Stimulated activated CD4-positive, alpha-beta T cell treated with anti-CD3 and anti-CD28 coated beads, TNF-alpha, amount 100 ng/mL, for 4 hours (primary cell): ENCODE measurements at regions not wholly inside any gene's neighbourhood (a gene's known extent, or its start where the extent isn't known, plus 50 kb on each side); places are given as distances from the start of the nearest gene placed in this dataset.
"Not testable (repeated sequence)": the region's sequence is repeated elsewhere in the genome, so short reads cannot be mapped to it uniquely, and the experiment has no call there.

ENCODE experiments used
- DNase-seq, 3 experiments: peaks; one replicate each; pipeline ENCODE4 v3.0.0-alpha.2; 2020; ENCODE audit warnings: low read depth in 3 of 3

- no peak for DNase-seq
Observed at GRCh38 chr22:22120160-22120559, 124.4 kb upstream of the VPREB1 start.

- no peak for DNase-seq
Observed at GRCh38 chr22:22118987-22119386, 125.6 kb upstream of the VPREB1 start.

GRCh38 chr22:22117864-22118544 is 126.6 kb upstream of the VPREB1 start:
- not testable (repeated sequence) for DNase-seq

- not testable (repeated sequence) for DNase-seq
Observed at GRCh38 chr22:22116997-22117770, 127.4 kb upstream of the VPREB1 start.

DNA sequence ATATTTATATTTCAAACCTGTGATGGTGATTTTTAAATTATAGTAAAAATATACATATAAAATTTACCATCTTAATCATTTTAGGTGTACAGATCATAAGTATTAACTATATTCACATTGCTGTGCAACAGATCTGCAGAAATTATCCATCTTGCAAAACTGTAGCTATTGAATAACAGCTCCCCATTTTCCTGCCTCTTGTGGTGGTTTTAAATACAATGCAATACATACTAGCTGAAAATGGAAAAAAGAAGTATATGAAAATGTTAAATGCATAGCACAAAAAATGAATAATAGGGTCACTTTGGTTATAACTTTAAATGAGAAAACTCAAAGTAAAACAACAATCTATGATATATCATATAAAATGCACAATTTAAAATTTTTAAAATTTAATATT is 130.9 kb upstream of the VPREB1 start:
- no peak for DNase-seq

GRCh38 chr22:22112533-22113294 is 130.1 kb upstream of the TOP3B start:
- DNase-seq, result no peak

DNA sequence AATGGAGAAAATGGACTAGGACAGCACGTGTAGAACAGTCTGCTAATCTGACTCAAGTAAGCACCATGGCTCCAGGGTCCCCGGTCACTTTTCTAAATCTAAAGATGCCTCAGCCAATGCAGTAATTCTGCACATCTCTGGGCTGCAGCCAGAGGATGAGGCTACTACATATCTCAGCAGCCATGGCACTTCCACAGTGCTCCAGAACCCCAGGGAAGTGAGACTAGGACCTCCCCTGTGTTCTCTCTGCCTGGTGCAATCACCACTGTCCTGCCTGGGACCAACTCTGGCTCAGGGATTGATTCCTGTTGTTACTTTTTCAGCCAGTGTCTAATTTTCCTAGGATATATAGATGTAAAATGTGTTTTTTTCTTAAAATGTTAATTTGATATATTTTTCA is 129.4 kb upstream of the TOP3B start:
- no peak for DNase-seq

DNA sequence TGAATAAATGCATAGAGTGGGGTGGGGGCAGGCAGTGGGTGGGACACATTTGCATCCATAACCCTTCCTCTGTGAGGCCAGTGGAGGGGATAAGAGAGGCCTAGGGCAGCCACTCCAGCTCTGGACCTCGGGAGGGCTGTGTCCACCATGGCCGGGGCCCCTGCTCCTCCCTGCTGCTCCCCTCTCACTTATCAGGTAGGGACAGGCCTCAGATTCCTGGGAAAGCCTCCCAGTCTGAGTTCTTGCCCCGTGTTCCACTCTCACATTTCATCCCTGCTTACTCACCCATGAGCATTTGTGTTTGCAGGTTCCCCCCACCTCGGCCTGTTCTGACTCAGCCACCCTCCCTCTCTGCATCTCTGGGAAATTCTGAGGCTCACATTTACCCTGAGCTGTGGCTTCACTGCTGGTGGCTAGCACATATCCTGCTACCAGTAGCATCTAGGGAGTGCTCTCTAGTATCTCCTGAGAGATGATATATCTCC is 128.7 kb upstream of the TOP3B start:
- no peak for DNase-seq

DNA sequence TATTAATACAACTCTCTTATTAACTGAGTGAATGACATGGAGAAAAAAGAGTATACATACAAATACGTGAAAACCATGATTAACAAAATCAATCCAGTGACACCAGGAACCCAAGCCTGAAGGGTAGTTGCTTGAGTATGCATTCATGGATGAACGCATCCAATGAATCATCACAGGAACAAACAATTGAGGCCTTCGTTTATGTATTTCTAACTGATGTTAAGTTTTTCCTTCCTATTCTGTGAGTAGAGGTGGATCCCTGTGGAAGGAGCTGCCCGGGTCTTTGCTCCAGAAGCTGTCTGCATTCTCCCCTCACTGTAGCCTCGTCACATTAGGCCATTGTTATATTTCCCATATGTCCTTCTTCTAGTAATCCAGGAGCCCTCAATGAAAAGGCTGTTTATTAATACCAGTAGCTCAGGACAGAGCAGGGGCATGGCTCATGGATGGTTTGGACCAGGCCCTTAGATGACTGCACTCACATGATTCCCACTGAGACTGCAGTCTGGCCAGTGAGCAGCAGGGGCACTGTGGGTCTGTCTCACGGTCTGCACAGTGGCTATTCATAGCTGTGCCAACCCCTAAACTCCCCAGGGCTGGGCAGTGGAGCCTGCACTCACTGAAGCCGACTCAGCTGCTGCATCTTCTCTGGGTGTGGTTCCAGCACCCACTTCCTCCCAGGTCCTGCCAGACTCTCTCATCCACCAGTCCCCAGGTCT is 128.1 kb upstream of the TOP3B start:
- DNase-seq, result no peak

DNA sequence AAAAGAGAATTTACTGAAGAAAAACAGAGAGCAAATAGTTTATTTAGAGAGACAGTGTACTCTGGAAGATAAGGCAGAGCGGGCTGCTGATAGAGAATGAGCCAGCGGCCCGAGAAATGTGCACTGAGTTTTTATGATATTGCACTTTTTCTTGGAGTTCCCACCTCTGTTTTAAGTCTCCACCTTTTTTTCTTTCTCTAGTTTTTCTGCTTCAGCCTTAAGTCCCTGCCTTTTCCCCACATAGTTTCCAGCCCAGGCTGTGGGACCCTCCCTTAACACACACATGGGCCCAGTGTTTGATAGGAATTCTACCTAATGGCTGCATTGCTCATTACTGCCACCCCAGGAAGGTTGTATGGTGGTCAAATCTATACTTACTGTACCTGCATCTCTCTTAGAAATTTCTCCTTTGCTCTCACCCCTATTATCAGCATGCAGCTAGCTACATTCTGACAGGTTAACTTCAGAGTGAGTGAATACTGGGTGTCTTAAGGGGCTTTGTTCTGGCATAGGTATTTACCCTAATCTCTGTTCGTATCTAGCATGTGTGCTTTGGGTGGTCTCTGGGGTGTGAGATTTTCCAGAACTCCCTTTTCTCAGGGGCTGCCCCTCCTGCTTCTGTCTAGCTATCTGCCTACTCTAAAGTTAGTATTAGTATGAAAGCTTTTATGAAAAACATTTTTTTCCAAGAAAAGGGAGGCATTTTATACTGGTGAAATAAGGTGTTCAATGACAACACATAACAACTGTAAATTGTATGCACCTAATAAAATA is 127.3 kb upstream of the TOP3B start:
- DNase-seq, result no peak

DNA sequence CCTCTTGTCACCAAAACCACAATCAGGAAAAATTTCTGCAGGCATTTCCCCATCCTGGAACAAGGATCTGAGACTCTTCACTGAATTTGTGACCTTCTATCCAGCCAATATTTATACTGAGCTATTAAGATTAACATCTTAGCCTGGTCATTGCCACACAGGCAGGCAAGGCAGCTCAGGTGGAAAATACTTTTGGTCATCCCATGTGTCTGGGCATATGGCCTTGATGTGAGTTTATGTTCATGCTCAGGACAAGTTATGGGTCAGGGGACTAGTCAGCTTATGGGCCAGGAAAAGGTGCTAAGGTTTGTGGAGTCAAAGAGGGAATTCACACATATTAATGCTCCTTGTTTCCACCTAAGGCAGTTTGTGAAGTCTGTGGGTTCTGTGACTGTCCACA is 124.3 kb upstream of the TOP3B start:
- no peak for DNase-seq

DNA sequence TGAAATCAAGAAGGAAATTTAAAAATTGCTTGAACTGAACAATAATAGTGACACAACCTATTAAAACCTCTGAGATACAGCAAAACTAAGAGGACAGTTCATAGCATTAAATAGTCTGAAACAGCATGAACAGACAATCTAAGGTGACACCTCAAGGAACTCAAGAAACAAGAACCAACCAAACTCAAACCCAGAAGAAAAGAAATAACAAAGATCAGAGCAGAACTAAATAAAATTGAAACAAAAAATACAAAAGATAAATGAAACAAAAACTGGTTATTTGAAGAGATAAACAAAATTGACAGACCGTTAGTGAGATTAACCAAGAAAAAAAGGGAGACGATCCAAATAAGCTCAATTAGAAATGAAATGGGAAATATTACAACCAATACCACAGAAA is 122.8 kb upstream of the TOP3B start:
- DNase-seq, result no peak

GRCh38 chr22:22103078-22103875 is 120.7 kb upstream of the TOP3B start:
- no peak for DNase-seq

- DNase-seq, result no peak
Observed at GRCh38 chr22:22099833-22100812, 117.5 kb upstream of the TOP3B start.

- no peak for DNase-seq
Observed at GRCh38 chr22:22099194-22099486, 116.6 kb upstream of the TOP3B start.

- no peak for DNase-seq
Observed at GRCh38 chr22:22098457-22099193, 116.0 kb upstream of the TOP3B start.

DNA sequence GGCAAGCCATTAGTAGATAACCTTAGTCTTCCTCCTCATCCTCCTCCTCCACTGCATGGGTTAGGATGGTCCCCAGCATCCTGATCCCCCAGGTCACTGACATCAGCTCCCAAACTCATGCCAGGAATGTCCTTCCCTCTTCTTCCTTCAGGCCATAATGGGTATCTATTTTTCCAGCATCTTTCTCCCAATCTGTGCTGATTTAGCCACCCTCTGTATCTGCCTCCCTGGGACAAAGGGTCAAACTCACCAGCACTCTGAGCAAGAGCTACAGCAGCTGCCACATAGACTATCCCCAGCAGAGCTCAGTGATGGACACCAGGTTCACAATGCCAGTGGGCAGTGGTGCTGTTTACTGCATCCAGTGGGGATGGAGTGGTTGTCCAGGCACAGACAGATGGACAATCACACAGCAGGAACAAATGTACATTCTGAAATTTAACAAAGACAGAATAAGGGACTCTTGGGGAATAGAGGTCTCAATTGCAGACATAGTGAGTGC is 115.2 kb upstream of the TOP3B start:
- no peak for DNase-seq

- no peak for DNase-seq
Observed at GRCh38 chr22:22094921-22095320, 112.3 kb upstream of the TOP3B start.
